HG02610 (cell line): ENCODE measurements at regions not wholly inside any gene's neighbourhood (a gene's known extent, or its start where the extent isn't known, plus 50 kb on each side); places are given as distances from the start of the nearest gene placed in this dataset.
A peak's percentile ranks its signal among the peaks of the same experiment; 100 is the strongest.
"Not testable (repeated sequence)": the region's sequence is repeated elsewhere in the genome, so short reads cannot be mapped to it uniquely, and the experiment has no call there.

Experiments
- ATAC-seq: cut with Tn5 transposase; IDR thresholded peaks from one replicate; pipeline ENCODE4 v1.9.1; 2021; ENCODE audit warnings: mild to moderate bottlenecking, moderate library complexity; ENCODE audit not compliant: unreplicated experiment

GRCh38 chr11:110347660-110348059 is 51.2 kb upstream of the RDX start:
- no peak for ATAC-seq

GRCh38 chr11:110349138-110349996 is 53.0 kb upstream of the RDX start:
- peak; percentile 84 for ATAC-seq

GRCh38 chr11:110349997-110350383 is 53.6 kb upstream of the RDX start:
- not testable (repeated sequence) for ATAC-seq

GRCh38 chr11:110355011-110355744 is 58.8 kb upstream of the RDX start:
- no peak for ATAC-seq

- no peak for ATAC-seq
Measured at GRCh38 chr11:110356762-110357671, 60.6 kb upstream of the RDX start.

- ATAC-seq, result no peak
Measured at GRCh38 chr11:110358336-110358735, 61.9 kb upstream of the RDX start.

GRCh38 chr11:110360781-110361408 is 64.5 kb upstream of the RDX start:
- not testable (repeated sequence) for ATAC-seq

GRCh38 chr11:110362971-110363509 is 66.6 kb upstream of the RDX start:
- no peak for ATAC-seq

- no peak for ATAC-seq
Measured at GRCh38 chr11:110366291-110366690, 63.5 kb upstream of the FDX1 start.

GRCh38 chr11:110367571-110367970 is 62.2 kb upstream of the FDX1 start:
- ATAC-seq, result no peak

GRCh38 chr11:110371084-110371483 is 58.7 kb upstream of the FDX1 start:
- no peak for ATAC-seq

GRCh38 chr11:110373051-110373702 is 56.6 kb upstream of the FDX1 start:
- ATAC-seq, result peak; percentile 87

- ATAC-seq, result no peak
Measured at GRCh38 chr11:110374921-110375320, 54.8 kb upstream of the FDX1 start.

GRCh38 chr11:110375351-110375750 is 54.4 kb upstream of the FDX1 start:
- no peak for ATAC-seq

- no peak for ATAC-seq
Measured at GRCh38 chr11:110376021-110376420, 53.7 kb upstream of the FDX1 start.

- no peak for ATAC-seq
Measured at GRCh38 chr11:110376711-110377324, 52.9 kb upstream of the FDX1 start.

- ATAC-seq, result no peak
Measured at GRCh38 chr11:110377434-110377833, 52.3 kb upstream of the FDX1 start.

GRCh38 chr11:110379261-110379660 is 50.5 kb upstream of the FDX1 start:
- ATAC-seq, result no peak

- ATAC-seq, result no peak
Measured at GRCh38 chr11:110379936-110380335, 49.8 kb upstream of the FDX1 start.
